ENCODE measurements at regions not wholly inside any gene's neighbourhood (a gene's known extent, or its start where the extent isn't known, plus 50 kb on each side); places are given as distances from the start of the nearest gene placed in this dataset.

- Mint-ChIP-seq H3K27me3 (no peaks in the 10 kb centered on the region), H3K9me3 (ENCODE audit: low read depth) (peaks cover 4% of the 10 kb centered on the region), H3K4me3 (ENCODE audit: low read depth) (no peak overlapping the region), H3K27ac (no peak overlapping the region), H3K4me1 (ENCODE audit: low read depth) (peaks cover 1% of the 10 kb centered on the region), H3K36me3 (ENCODE audit: insufficient read depth) (peaks cover 11% of the 10 kb centered on the region)
- DNase-seq (ENCODE audit: low spot score, unreplicated experiment): no peak
- no peak for TF ChIP-seq CTCF (IDR thresholded peaks at IDR 0.05; ENCODE audit: unreplicated experiment)
Observed at GRCh38 chr11:70756756-70757155, 358.4 kb downstream of the CTTN start.

GRCh38 chr11:70757241-70757640 lies 358.9 kb downstream of the CTTN start:
- Mint-ChIP-seq H3K4me1 (ENCODE audit: low read depth) (peaks cover 1% of the 10 kb centered on the region), H3K36me3 (ENCODE audit: insufficient read depth) (peaks cover 9% of the 10 kb centered on the region), H3K9me3 (ENCODE audit: low read depth) (no peaks in the 10 kb centered on the region), H3K27me3 (no peaks in the 10 kb centered on the region), H3K4me3 (ENCODE audit: low read depth) (no peak overlapping the region), H3K27ac (no peak overlapping the region)
- TF ChIP-seq CTCF (IDR thresholded peaks at IDR 0.05; ENCODE audit: unreplicated experiment): no peak
- no peak for DNase-seq (ENCODE audit: low spot score, unreplicated experiment)

GRCh38 chr11:70758206-70758605 lies 359.9 kb downstream of the CTTN start:
- Mint-ChIP-seq H3K27me3 (no peaks in the 10 kb centered on the region), H3K4me3 (ENCODE audit: low read depth) (no peak overlapping the region), H3K27ac (no peak overlapping the region), H3K4me1 (ENCODE audit: low read depth) (peaks cover under 1% of the 10 kb centered on the region), H3K9me3 (ENCODE audit: low read depth) (no peaks in the 10 kb centered on the region), H3K36me3 (ENCODE audit: insufficient read depth) (peaks cover 9% of the 10 kb centered on the region)
- no peak for TF ChIP-seq CTCF (IDR thresholded peaks at IDR 0.05; ENCODE audit: unreplicated experiment)
- no peak for DNase-seq (ENCODE audit: low spot score, unreplicated experiment)

GRCh38 chr11:70759846-70760245 lies 361.5 kb downstream of the CTTN start:
- peaks cover 6% of the 10 kb centered on the region for H3K36me3 Mint-ChIP-seq (ENCODE audit: insufficient read depth)
- no peaks in the 10 kb centered on the region for H3K9me3 Mint-ChIP-seq (ENCODE audit: low read depth)
- H3K4me1 Mint-ChIP-seq (ENCODE audit: low read depth): no peaks in the 10 kb centered on the region
- no peaks in the 10 kb centered on the region for H3K27me3 Mint-ChIP-seq
- no peak overlapping the region for H3K4me3 Mint-ChIP-seq (ENCODE audit: low read depth)
- H3K27ac Mint-ChIP-seq: no peak overlapping the region
- TF ChIP-seq CTCF (IDR thresholded peaks at IDR 0.05; ENCODE audit: unreplicated experiment): no peak
- no peak for DNase-seq (ENCODE audit: low spot score, unreplicated experiment)

GRCh38 chr11:70760416-70761020 lies 362.2 kb downstream of the CTTN start:
- H3K27ac Mint-ChIP-seq: no peak overlapping the region

More at GRCh38 chr11:70760416-70761020, 362.2 kb downstream of the CTTN start:
- H3K4me3 Mint-ChIP-seq (ENCODE audit: low read depth): no peak overlapping the region
- H3K27me3 Mint-ChIP-seq: no peaks in the 10 kb centered on the region
- no peaks in the 10 kb centered on the region for H3K9me3 Mint-ChIP-seq (ENCODE audit: low read depth)
- DNase-seq (ENCODE audit: low spot score, unreplicated experiment): no peak
- peaks cover 6% of the 10 kb centered on the region for H3K36me3 Mint-ChIP-seq (ENCODE audit: insufficient read depth)
- no peaks in the 10 kb centered on the region for H3K4me1 Mint-ChIP-seq (ENCODE audit: low read depth)
- no peak for TF ChIP-seq CTCF (IDR thresholded peaks at IDR 0.05; ENCODE audit: unreplicated experiment)
